Activated B cell treated with CpG ODN at 0.5 μM for 24 hours (primary cell): ENCODE measurements at regions not wholly inside any gene's neighbourhood (a gene's known extent, or its start where the extent isn't known, plus 50 kb on each side); places are given as distances from the start of the nearest gene placed in this dataset.

Experiments used
- ATAC-seq: fragments of 200-7000 bp; cut with Tn5 transposase; one replicate; pipeline ENCODE4 v1.10.0; 2021; ENCODE audit warnings: low read depth, mild to moderate bottlenecking, moderate library complexity
- CTCF ChIA-PET: fragments of 350-600 bp; sonication (Branson Sonifier 250); formaldehyde crosslinking; loops from one replicate; lab custom pipeline; 2021; ENCODE audit warnings: antibody characterized with exemption; lab: Charles Lee
- POLR2A ChIA-PET: fragments of 350-600 bp; sonication (Branson Sonifier 250); formaldehyde crosslinking; loops from one replicate; lab custom pipeline; 2021; ENCODE audit warnings: antibody characterized with exemption; lab: Charles Lee
- DNase-seq: peaks from one replicate; pipeline ENCODE4 v3.0.0; 2022
- H3K27ac Mint-ChIP-seq: one replicate; pipeline ENCODE4 v1.8.0; 2020; ENCODE audit warnings: mixed read lengths
- H3K27me3 Mint-ChIP-seq: one replicate; pipeline ENCODE4 v1.8.0; 2021; ENCODE audit warnings: mixed read lengths
- H3K36me3 Mint-ChIP-seq: one replicate; pipeline ENCODE4 v1.8.0; 2021; ENCODE audit warnings: low read depth, mixed read lengths
- H3K4me1 Mint-ChIP-seq: one replicate; pipeline ENCODE4 v1.8.0; 2021; ENCODE audit warnings: mixed read lengths
- H3K4me3 Mint-ChIP-seq: one replicate; pipeline ENCODE4 v1.8.0; 2020; ENCODE audit warnings: mild to moderate bottlenecking, mixed read lengths
- H3K9me3 Mint-ChIP-seq: one replicate; pipeline ENCODE4 v1.8.0; 2020; ENCODE audit warnings: mixed read lengths
- intact Hi-C: fragments of 100-400 bp; cut with micrococcal nuclease; formaldehyde crosslinking; loops from one replicate; pipeline ENCODE4 v1.15.1; 2024
- TF ChIP-seq, protein P1 (sequence below): fragments of 200-600 bp; IDR thresholded peaks from one replicate; pipeline ENCODE4 v1.8.0; 2022; ENCODE audit warnings: antibody characterized with exemption, mild to moderate bottlenecking

DNA sequence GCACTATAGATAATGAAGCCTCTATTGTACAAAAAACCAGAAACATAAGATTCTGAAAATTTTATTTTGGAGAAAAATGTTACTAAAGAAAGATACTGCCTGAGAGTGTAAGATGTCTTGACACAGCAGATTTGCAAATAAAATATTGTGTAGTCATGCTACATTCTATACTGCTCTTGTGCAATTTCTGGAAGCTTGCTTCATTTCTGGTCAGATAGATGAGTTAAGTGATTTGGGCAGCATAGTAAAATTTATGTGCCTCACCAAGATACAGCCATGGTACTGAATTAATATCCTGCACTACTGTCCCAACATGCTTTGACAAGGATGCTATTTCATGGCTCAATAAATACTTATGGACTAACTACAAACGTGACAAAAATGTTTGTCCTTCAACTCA, 55.1 kb upstream of the STARD13 start:
- Mint-ChIP-seq H3K36me3 (no peaks in the 10 kb centered on the region), H3K27ac (no peak overlapping the region), H3K9me3 (no peaks in the 10 kb centered on the region), H3K4me1 (no peaks in the 10 kb centered on the region), H3K4me3 (no peak overlapping the region), H3K27me3 (no peaks in the 10 kb centered on the region)
- POLR2A ChIA-PET: no interaction called here
- intact Hi-C loops: no loop called here
- CTCF ChIA-PET: no interaction called here
- ATAC-seq (no peak), DNase-seq (no peak)
- TF ChIP-seq, protein P1, sequence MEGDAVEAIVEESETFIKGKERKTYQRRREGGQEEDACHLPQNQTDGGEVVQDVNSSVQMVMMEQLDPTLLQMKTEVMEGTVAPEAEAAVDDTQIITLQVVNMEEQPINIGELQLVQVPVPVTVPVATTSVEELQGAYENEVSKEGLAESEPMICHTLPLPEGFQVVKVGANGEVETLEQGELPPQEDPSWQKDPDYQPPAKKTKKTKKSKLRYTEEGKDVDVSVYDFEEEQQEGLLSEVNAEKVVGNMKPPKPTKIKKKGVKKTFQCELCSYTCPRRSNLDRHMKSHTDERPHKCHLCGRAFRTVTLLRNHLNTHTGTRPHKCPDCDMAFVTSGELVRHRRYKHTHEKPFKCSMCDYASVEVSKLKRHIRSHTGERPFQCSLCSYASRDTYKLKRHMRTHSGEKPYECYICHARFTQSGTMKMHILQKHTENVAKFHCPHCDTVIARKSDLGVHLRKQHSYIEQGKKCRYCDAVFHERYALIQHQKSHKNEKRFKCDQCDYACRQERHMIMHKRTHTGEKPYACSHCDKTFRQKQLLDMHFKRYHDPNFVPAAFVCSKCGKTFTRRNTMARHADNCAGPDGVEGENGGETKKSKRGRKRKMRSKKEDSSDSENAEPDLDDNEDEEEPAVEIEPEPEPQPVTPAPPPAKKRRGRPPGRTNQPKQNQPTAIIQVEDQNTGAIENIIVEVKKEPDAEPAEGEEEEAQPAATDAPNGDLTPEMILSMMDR: no peak

DNA sequence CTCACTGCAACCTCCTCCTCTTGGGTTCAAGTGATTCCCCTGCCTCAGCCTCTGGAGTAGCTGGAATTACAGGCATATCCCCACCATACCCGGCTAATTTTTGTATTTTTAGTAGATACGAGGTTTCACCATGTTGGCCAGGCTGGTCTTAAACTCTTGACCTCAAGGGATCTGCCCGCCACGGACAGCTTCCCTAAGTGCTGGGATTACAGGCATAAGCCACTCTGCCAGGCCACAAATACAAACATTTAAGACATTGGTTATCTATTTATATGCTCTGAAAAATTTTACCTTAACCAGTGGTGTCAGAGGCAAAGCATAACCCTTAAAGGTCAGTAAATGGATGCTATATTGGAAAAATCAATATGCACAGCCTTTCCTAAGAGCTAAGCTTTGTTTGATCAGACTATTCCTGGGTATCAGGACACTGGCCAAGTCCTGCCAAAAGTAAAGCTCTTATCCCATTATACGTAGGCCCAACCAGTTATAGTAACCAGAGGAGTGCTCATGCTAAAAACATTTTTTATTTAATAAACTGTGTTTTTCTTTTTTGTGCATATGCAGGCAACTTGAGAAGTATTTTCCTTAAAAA, 56.4 kb upstream of the STARD13 start:
- Mint-ChIP-seq H3K27me3 (no peaks in the 10 kb centered on the region), H3K27ac (no peak overlapping the region), H3K36me3 (no peaks in the 10 kb centered on the region), H3K4me1 (no peaks in the 10 kb centered on the region), H3K9me3 (no peaks in the 10 kb centered on the region), H3K4me3 (no peak overlapping the region)
- ATAC-seq (no peak), DNase-seq (no peak)
- CTCF ChIA-PET: no interaction called here
- TF ChIP-seq, protein P1: no peak
- intact Hi-C loops: no loop called here
- POLR2A ChIA-PET: no interaction called here

DNA sequence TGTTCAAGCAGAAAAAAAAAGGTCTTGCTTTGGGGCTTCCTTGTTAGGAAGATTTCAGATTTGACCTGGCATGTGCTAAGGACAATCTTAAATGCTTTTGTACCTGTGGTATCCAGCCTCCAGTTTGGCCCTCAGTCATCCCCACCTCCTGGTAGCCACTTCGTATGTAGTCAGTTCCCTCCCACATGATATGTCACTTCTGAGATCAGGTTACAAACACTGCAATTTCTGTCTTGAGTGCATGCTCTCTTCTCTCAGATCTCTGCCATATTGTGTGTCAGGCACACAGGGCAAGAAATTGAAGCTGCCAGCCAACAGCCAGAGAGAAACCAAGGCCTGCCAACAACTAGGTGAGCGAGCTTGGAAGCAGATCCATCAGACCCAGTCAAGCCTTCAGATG, 60.3 kb upstream of the STARD13 start:
- H3K27me3 Mint-ChIP-seq: peaks cover 15% of the 10 kb centered on the region
- DNase-seq: no peak
- ATAC-seq: no peak
- H3K27ac Mint-ChIP-seq: no peak overlapping the region
- H3K4me3 Mint-ChIP-seq: no peak overlapping the region
- intact Hi-C loops: no loop called here
- peaks cover 8% of the 10 kb centered on the region for H3K4me1 Mint-ChIP-seq
- ChIA-PET POLR2A (no interaction called here), CTCF (no interaction called here)
- no peaks in the 10 kb centered on the region for H3K9me3 Mint-ChIP-seq
- no peaks in the 10 kb centered on the region for H3K36me3 Mint-ChIP-seq
- TF ChIP-seq, protein P1: no peak

DNA sequence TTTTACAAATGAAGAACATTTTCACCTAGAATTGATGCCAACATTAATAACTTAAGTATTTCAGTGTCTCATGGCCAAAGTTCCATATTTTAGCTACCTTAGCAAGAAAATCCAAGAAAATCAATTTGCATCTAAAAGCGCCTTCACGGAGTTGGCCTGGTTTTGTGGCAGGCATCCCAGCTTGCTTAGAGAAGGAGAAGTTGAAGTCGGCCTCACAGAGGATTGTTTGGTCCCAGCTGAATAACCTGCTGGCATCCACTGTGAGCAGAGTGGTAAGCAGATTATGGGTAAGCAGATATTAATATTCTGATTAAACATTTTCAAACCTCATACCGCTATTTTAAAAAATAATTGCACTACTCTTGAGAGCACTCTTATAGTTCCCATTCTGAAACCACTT, 62.3 kb upstream of the STARD13 start:
- CTCF ChIA-PET: no interaction called here
- H3K27me3 Mint-ChIP-seq: peaks cover 21% of the 10 kb centered on the region

GRCh38 chr13:33348366-33348765, 62.8 kb upstream of the STARD13 start:
- CTCF ChIA-PET: no interaction called here
- no peak for DNase-seq
- POLR2A ChIA-PET: no interaction called here
- no peaks in the 10 kb centered on the region for H3K36me3 Mint-ChIP-seq
- ATAC-seq: no peak
- TF ChIP-seq, protein P1: no peak
- intact Hi-C loops: no loop called here
- no peak overlapping the region for H3K27ac Mint-ChIP-seq
- H3K27me3 Mint-ChIP-seq: peaks cover 21% of the 10 kb centered on the region
- H3K4me1 Mint-ChIP-seq: peaks cover 30% of the 10 kb centered on the region
- H3K9me3 Mint-ChIP-seq: no peaks in the 10 kb centered on the region
- H3K4me3 Mint-ChIP-seq: no peak overlapping the region

More for the DNA sequence above, 62.3 kb upstream of the STARD13 start:
- intact Hi-C loops: no loop called here
- POLR2A ChIA-PET: no interaction called here
- Mint-ChIP-seq H3K9me3 (no peaks in the 10 kb centered on the region), H3K27ac (no peak overlapping the region), H3K4me1 (peaks cover 25% of the 10 kb centered on the region), H3K4me3 (no peak overlapping the region), H3K36me3 (no peaks in the 10 kb centered on the region)
- TF ChIP-seq, protein P1: no peak
- no peak for DNase-seq
- ATAC-seq: no peak
